GM19035 (cell line): ENCODE measurements at regions not wholly inside any gene's neighbourhood (a gene's known extent, or its start where the extent isn't known, plus 50 kb on each side); places are given as distances from the start of the nearest gene placed in this dataset.
"Not testable (repeated sequence)": the region's sequence is repeated elsewhere in the genome, so short reads cannot be mapped to it uniquely, and the experiment has no call there.

Experiments used
- ATAC-seq: cut with Tn5 transposase; IDR thresholded peaks from one replicate; pipeline ENCODE4 v1.9.1; 2021; ENCODE audit not compliant: unreplicated experiment

- ATAC-seq: not testable (repeated sequence)
Measured at GRCh38 chr5:68691874-68692273, 401.9 kb upstream of the SLC30A5 start.

- ATAC-seq: no peak
Measured at GRCh38 chr5:68698025-68698940, 395.5 kb upstream of the SLC30A5 start.

GRCh38 chr5:68699966-68700365 lies 393.8 kb upstream of the SLC30A5 start:
- ATAC-seq: no peak

- no peak for ATAC-seq
Measured at GRCh38 chr5:68707575-68707974, 386.2 kb upstream of the SLC30A5 start.

GRCh38 chr5:68708156-68708841 lies 385.5 kb upstream of the SLC30A5 start:
- ATAC-seq: no peak

- ATAC-seq: no peak
Measured at GRCh38 chr5:68708842-68709170, 385.0 kb upstream of the SLC30A5 start.

GRCh38 chr5:68709239-68709638 lies 384.6 kb upstream of the SLC30A5 start:
- ATAC-seq: no peak

GRCh38 chr5:68710514-68710913 lies 383.3 kb upstream of the SLC30A5 start:
- peak; percentile 36 for ATAC-seq

- peak; percentile 93 for ATAC-seq
Measured at GRCh38 chr5:68711293-68712200, 382.3 kb upstream of the SLC30A5 start.

- ATAC-seq: no peak
Measured at GRCh38 chr5:68714810-68715209, 379.0 kb upstream of the SLC30A5 start.

- ATAC-seq: no peak
Measured at GRCh38 chr5:68720884-68721610, 372.8 kb upstream of the SLC30A5 start.

GRCh38 chr5:68722357-68722756 lies 371.5 kb upstream of the SLC30A5 start:
- no peak for ATAC-seq

GRCh38 chr5:68725905-68726683 lies 367.7 kb upstream of the SLC30A5 start:
- ATAC-seq: no peak

GRCh38 chr5:68727931-68728330 lies 365.9 kb upstream of the SLC30A5 start:
- ATAC-seq: no peak

- ATAC-seq: no peak
Measured at GRCh38 chr5:68729678-68730077, 364.1 kb upstream of the SLC30A5 start.

- ATAC-seq: no peak
Measured at GRCh38 chr5:68730220-68730978, 363.4 kb upstream of the SLC30A5 start.

GRCh38 chr5:68730979-68731654 lies 362.7 kb upstream of the SLC30A5 start:
- no peak for ATAC-seq

GRCh38 chr5:68732251-68732650 lies 361.6 kb upstream of the SLC30A5 start:
- ATAC-seq: no peak

- ATAC-seq: no peak
Measured at GRCh38 chr5:68734781-68735180, 359.0 kb upstream of the SLC30A5 start.
